ENCODE measurements at regions not wholly inside any gene's neighbourhood (a gene's known extent, or its start where the extent isn't known, plus 50 kb on each side); places are given as distances from the start of the nearest gene placed in this dataset.
"Not testable (repeated sequence)": the region's sequence is repeated elsewhere in the genome, so short reads cannot be mapped to it uniquely, and the experiment has no call there.

GRCh38 chr11:93032580-93032979 is 63.1 kb downstream of the MTNR1B start:
- H3K9ac ChIP-seq (ENCODE audit: low read depth, low read length): no peak overlapping the region
- no peaks in the 10 kb centered on the region for H3K27me3 ChIP-seq (ENCODE audit: control insufficient read depth, insufficient read depth, low read length)
- H3K4me3 ChIP-seq (ENCODE audit: low read depth, low read length): no peak overlapping the region
- H3K36me3 ChIP-seq (ENCODE audit: control insufficient read depth, insufficient read depth, low read length): no peaks in the 10 kb centered on the region
- H3K4me1 ChIP-seq (ENCODE audit: control insufficient read depth, insufficient read depth, low read length): peaks cover 3% of the 10 kb centered on the region
- no peaks in the 10 kb centered on the region for H3K9me3 ChIP-seq (ENCODE audit: control insufficient read depth, insufficient read depth, low read length)

DNA sequence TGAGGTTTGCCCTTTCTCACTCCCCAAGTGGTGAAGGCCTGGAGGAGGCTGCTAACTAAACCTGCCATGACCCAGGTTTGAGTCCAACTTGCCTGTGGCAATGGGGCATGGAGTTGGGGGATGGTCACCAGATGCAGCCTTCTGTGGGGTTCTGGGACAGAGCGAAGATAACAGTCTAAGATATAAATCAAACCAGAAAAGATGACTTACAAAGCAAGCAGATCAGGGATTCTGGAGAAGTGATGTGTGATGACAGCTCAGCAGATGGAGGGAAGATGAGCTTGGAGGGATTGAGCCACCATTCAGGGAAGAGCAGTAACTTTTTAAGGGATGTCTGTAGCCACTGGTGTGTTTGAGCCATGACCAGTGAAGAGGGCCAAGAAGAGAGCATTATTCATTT is 63.6 kb downstream of the MTNR1B start:
- Histone ChIP-seq H3K4me3 (ENCODE audit: low read depth, low read length) (no peak overlapping the region), H3K36me3 (ENCODE audit: control insufficient read depth, insufficient read depth, low read length) (no peaks in the 10 kb centered on the region), H3K27me3 (ENCODE audit: control insufficient read depth, insufficient read depth, low read length) (no peaks in the 10 kb centered on the region), H3K9me3 (ENCODE audit: control insufficient read depth, insufficient read depth, low read length) (no peaks in the 10 kb centered on the region), H3K9ac (ENCODE audit: low read depth, low read length) (no peak overlapping the region), H3K4me1 (ENCODE audit: control insufficient read depth, insufficient read depth, low read length) (peaks cover 3% of the 10 kb centered on the region)

- peaks cover 3% of the 10 kb centered on the region for H3K4me1 ChIP-seq (ENCODE audit: control insufficient read depth, insufficient read depth, low read length)
- H3K9me3 ChIP-seq (ENCODE audit: control insufficient read depth, insufficient read depth, low read length): no peaks in the 10 kb centered on the region
- H3K36me3 ChIP-seq (ENCODE audit: control insufficient read depth, insufficient read depth, low read length): no peaks in the 10 kb centered on the region
- no peaks in the 10 kb centered on the region for H3K27me3 ChIP-seq (ENCODE audit: control insufficient read depth, insufficient read depth, low read length)
- H3K4me3 ChIP-seq (ENCODE audit: low read depth, low read length): no peak overlapping the region
- no peak overlapping the region for H3K9ac ChIP-seq (ENCODE audit: low read depth, low read length)
Observed at GRCh38 chr11:93034031-93034722, 64.7 kb downstream of the MTNR1B start.

DNA sequence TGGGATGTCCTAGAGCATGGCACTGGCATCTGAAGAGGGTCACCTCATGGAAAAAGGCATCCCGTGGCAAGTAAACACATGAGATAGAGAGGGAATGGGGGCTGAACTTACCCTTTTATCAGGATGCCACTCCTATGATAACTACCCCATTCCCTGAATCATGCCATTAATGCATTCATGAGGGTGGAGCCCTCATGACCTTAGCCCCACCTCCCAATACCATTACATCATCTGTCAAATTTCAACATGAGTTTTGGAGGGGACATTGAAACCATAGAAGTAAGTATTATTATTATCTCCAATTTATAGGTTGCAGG is 65.2 kb downstream of the MTNR1B start:
- Histone ChIP-seq H3K27me3 (ENCODE audit: control insufficient read depth, insufficient read depth, low read length) (no peaks in the 10 kb centered on the region), H3K4me1 (ENCODE audit: control insufficient read depth, insufficient read depth, low read length) (peaks cover 3% of the 10 kb centered on the region), H3K36me3 (ENCODE audit: control insufficient read depth, insufficient read depth, low read length) (no peaks in the 10 kb centered on the region), H3K4me3 (ENCODE audit: low read depth, low read length) (no peak overlapping the region), H3K9me3 (ENCODE audit: control insufficient read depth, insufficient read depth, low read length) (no peaks in the 10 kb centered on the region), H3K9ac (ENCODE audit: low read depth, low read length) (no peak overlapping the region)

DNA sequence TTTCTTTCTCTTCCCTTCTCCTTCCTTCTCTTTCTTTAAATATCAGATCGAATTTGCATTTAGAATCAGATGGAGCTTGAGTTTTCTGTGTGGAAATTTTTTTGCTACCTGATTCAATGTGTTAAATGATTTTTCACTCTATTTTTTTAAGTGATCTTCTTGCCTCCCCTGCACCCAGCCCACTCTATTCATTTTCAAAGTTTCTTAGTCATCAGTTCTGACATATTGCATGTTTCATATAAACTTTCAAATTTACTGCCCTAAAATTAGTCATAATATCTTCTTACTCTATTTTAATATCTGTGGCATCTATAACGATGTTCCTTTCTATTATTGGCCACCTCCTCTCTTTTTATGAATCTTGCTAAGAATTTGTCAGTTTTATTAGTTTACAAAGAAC is 69.1 kb downstream of the MTNR1B start:
- H3K9ac ChIP-seq (ENCODE audit: low read depth, low read length): no peak overlapping the region
- H3K9me3 ChIP-seq (ENCODE audit: control insufficient read depth, insufficient read depth, low read length): peaks cover 8% of the 10 kb centered on the region
- no peaks in the 10 kb centered on the region for H3K27me3 ChIP-seq (ENCODE audit: control insufficient read depth, insufficient read depth, low read length)
- no peaks in the 10 kb centered on the region for H3K36me3 ChIP-seq (ENCODE audit: control insufficient read depth, insufficient read depth, low read length)
- H3K4me3 ChIP-seq (ENCODE audit: low read depth, low read length): no peak overlapping the region
- no peaks in the 10 kb centered on the region for H3K4me1 ChIP-seq (ENCODE audit: control insufficient read depth, insufficient read depth, low read length)

DNA sequence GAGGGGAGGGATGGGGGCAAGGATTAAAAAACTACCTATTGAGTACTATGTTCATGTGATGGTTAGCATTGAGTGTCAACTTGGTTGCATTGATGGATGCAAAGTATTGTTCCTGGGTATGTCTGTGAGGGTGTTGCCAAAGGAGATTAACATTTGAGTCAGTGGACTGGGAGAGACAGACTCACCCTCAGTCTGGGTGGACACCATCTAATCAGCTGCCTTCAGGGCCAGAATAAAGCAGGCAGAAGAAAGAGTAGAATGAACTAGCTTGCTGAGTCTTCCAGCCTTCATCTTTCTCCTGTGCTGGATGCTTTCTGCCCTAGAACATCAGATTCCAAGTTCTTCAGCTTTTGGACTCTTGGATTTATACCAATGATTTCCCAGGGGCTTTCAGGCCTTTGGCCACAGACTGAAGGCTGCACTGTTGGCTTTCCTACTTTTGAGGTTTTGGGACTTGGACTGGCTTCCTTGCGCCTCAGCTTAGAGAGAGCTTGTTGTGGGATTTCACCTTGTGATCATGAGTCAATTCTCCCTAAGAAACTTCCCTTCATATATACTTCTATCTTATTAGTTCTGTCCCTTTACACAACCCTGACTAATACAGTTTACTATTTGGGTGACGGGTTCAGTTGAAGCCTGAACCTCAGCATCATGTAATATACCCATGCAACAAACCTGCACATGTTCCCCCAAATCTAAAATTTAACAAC is 70.2 kb downstream of the MTNR1B start:
- no peaks in the 10 kb centered on the region for H3K36me3 ChIP-seq (ENCODE audit: control insufficient read depth, insufficient read depth, low read length)

DNA sequence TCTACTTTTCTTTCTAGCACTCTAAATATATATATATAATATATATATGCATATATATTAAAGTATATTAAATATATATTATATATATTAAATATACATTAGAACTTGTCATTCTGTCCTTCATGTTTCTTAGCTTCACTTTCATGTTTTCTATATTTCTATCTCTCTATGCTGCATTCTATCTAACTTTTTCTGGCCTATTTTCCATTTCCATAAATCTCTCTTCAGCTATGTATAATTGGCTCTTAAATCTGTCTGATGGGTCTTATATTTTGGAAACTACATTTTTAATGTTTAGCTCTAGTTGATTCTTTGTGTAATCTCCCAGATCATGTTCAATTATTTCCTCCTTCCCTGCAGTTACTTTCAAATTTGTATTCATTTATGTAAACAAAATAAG is 72.2 kb downstream of the MTNR1B start:
- no peaks in the 10 kb centered on the region for H3K4me1 ChIP-seq (ENCODE audit: control insufficient read depth, insufficient read depth, low read length)
- no peaks in the 10 kb centered on the region for H3K36me3 ChIP-seq (ENCODE audit: control insufficient read depth, insufficient read depth, low read length)
- H3K9ac ChIP-seq (ENCODE audit: low read depth, low read length): no peak overlapping the region
- no peaks in the 10 kb centered on the region for H3K27me3 ChIP-seq (ENCODE audit: control insufficient read depth, insufficient read depth, low read length)
- peaks cover 8% of the 10 kb centered on the region for H3K9me3 ChIP-seq (ENCODE audit: control insufficient read depth, insufficient read depth, low read length)
- H3K4me3 ChIP-seq (ENCODE audit: low read depth, low read length): no peak overlapping the region

More for the DNA sequence above, 70.2 kb downstream of the MTNR1B start:
- Histone ChIP-seq H3K9me3 (ENCODE audit: control insufficient read depth, insufficient read depth, low read length) (peaks cover 8% of the 10 kb centered on the region), H3K4me3 (ENCODE audit: low read depth, low read length) (no peak overlapping the region), H3K9ac (ENCODE audit: low read depth, low read length) (no peak overlapping the region), H3K4me1 (ENCODE audit: control insufficient read depth, insufficient read depth, low read length) (no peaks in the 10 kb centered on the region), H3K27me3 (ENCODE audit: control insufficient read depth, insufficient read depth, low read length) (no peaks in the 10 kb centered on the region)

DNA sequence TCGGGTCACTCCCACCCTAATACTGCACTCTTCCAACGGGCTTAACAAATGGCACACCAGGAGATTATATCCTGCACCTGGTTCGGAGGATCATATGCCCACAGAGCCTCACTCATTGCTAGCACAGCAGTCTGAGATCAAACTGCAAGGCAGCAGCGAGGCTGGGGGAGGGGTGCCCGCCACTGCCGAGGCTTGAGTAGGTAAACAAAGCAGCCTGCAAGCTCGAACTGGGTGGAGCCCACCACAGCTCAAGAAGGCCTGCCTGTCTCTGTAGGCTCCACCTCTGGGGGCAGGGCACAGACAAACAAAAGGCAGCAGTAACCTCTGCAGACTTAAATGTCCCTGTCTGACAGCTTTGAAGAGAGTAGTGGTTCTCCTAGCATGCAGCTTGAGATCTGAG is 73.7 kb downstream of the MTNR1B start:
- not testable (repeated sequence) for H3K9me3 ChIP-seq (ENCODE audit: control insufficient read depth, insufficient read depth, low read length); H3K4me1 ChIP-seq (ENCODE audit: control insufficient read depth, insufficient read depth, low read length); H3K36me3 ChIP-seq (ENCODE audit: control insufficient read depth, insufficient read depth, low read length); H3K27me3 ChIP-seq (ENCODE audit: control insufficient read depth, insufficient read depth, low read length); H3K9ac ChIP-seq (ENCODE audit: low read depth, low read length); H3K4me3 ChIP-seq (ENCODE audit: low read depth, low read length)

GRCh38 chr11:93049740-93050139 is 80.3 kb downstream of the MTNR1B start:
- no peaks in the 10 kb centered on the region for H3K36me3 ChIP-seq (ENCODE audit: control insufficient read depth, insufficient read depth, low read length)
- no peaks in the 10 kb centered on the region for H3K9me3 ChIP-seq (ENCODE audit: control insufficient read depth, insufficient read depth, low read length)
- H3K4me1 ChIP-seq (ENCODE audit: control insufficient read depth, insufficient read depth, low read length): no peaks in the 10 kb centered on the region
- H3K27me3 ChIP-seq (ENCODE audit: control insufficient read depth, insufficient read depth, low read length): no peaks in the 10 kb centered on the region
- no peak overlapping the region for H3K9ac ChIP-seq (ENCODE audit: low read depth, low read length)
- H3K4me3 ChIP-seq (ENCODE audit: low read depth, low read length): no peak overlapping the region

GRCh38 chr11:93051186-93051585 is 81.7 kb downstream of the MTNR1B start:
- H3K9me3 ChIP-seq (ENCODE audit: control insufficient read depth, insufficient read depth, low read length): no peaks in the 10 kb centered on the region
- no peaks in the 10 kb centered on the region for H3K36me3 ChIP-seq (ENCODE audit: control insufficient read depth, insufficient read depth, low read length)
- H3K4me1 ChIP-seq (ENCODE audit: control insufficient read depth, insufficient read depth, low read length): no peaks in the 10 kb centered on the region
- no peaks in the 10 kb centered on the region for H3K27me3 ChIP-seq (ENCODE audit: control insufficient read depth, insufficient read depth, low read length)
- H3K4me3 ChIP-seq (ENCODE audit: low read depth, low read length): no peak overlapping the region
- H3K9ac ChIP-seq (ENCODE audit: low read depth, low read length): no peak overlapping the region

DNA sequence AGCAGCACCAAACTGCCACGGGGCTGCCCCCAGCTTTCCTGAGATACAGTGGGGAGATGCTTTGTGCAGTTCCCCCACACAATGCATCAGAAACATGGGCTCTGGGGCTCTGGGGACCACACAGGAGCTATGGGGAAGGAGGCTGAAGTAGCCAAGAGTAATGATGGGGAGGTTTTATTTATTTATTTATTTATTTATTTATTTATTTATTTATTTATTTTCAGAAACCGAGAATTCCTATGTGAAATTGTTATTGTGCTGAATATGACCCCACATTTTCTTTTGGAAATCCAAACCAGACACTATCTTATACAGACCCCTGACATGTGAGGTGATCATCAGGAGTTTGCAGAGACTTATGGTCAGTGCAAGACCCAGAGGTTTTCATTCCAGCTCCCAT is 84.4 kb downstream of the MTNR1B start:
- no peaks in the 10 kb centered on the region for H3K4me1 ChIP-seq (ENCODE audit: control insufficient read depth, insufficient read depth, low read length)
- H3K9me3 ChIP-seq (ENCODE audit: control insufficient read depth, insufficient read depth, low read length): no peaks in the 10 kb centered on the region
- H3K9ac ChIP-seq (ENCODE audit: low read depth, low read length): no peak overlapping the region
- no peak overlapping the region for H3K4me3 ChIP-seq (ENCODE audit: low read depth, low read length)
- H3K27me3 ChIP-seq (ENCODE audit: control insufficient read depth, insufficient read depth, low read length): no peaks in the 10 kb centered on the region
- H3K36me3 ChIP-seq (ENCODE audit: control insufficient read depth, insufficient read depth, low read length): no peaks in the 10 kb centered on the region

- H3K27me3 ChIP-seq (ENCODE audit: control insufficient read depth, insufficient read depth, low read length): no peaks in the 10 kb centered on the region
- H3K9ac ChIP-seq (ENCODE audit: low read depth, low read length): no peak overlapping the region
- no peaks in the 10 kb centered on the region for H3K4me1 ChIP-seq (ENCODE audit: control insufficient read depth, insufficient read depth, low read length)
Observed at GRCh38 chr11:93054279-93054678, 84.8 kb downstream of the MTNR1B start.

More at GRCh38 chr11:93054279-93054678, 84.8 kb downstream of the MTNR1B start:
- Histone ChIP-seq H3K9me3 (ENCODE audit: control insufficient read depth, insufficient read depth, low read length) (no peaks in the 10 kb centered on the region), H3K4me3 (ENCODE audit: low read depth, low read length) (no peak overlapping the region), H3K36me3 (ENCODE audit: control insufficient read depth, insufficient read depth, low read length) (no peaks in the 10 kb centered on the region)

Data from iPS-15b (cell line).